Tibial nerve (tissue), 4 donors: ENCODE measurements at regions not wholly inside any gene's neighbourhood (a gene's known extent, or its start where the extent isn't known, plus 50 kb on each side); places are given as distances from the start of the nearest gene placed in this dataset.

Experiments used
- CTCF ChIP-seq, 5 experiments: fragments of 200-600 bp in 3 of 5; fragments of 450-650 bp in 2 of 5; sonication (generic) in 3 of 5; IDR thresholded peaks; one replicate each; pipeline ENCODE4 v1.5.1; 2016 to 2019; ENCODE audit warnings: antibody characterized with exemption in 5 of 5, mild to moderate bottlenecking in 3 of 5, moderate library complexity in 2 of 5
- EP300 ChIP-seq, 2 donors: sonication (generic); formaldehyde crosslinking; IDR thresholded peaks; one replicate each; pipeline ENCODE4 v1.6.1; 2017; ENCODE audit warnings: antibody characterized with exemption in 2 of 2, mild to moderate bottlenecking in 1 of 2
- POLR2A ChIP-seq, 2 donors: fragments of 450-650 bp; IDR thresholded peaks; one replicate each; pipeline ENCODE4 v1.6.1; 2017; ENCODE audit warnings: antibody characterized with exemption in 2 of 2, mild to moderate bottlenecking in 2 of 2, moderate library complexity in 2 of 2

- no peak for TF ChIP-seq POLR2A (IDR thresholded peaks at IDR 0.05)
- TF ChIP-seq CTCF (IDR thresholded peaks at IDR 0.05): no peak
- no peak for TF ChIP-seq EP300 (IDR thresholded peaks at IDR 0.05)
These were observed 155.2 kb downstream of the TFAP2A start for GRCh38 chr6:10259671-10260070.
